NB4 (cell line): ENCODE measurements at regions not wholly inside any gene's neighbourhood (a gene's known extent, or its start where the extent isn't known, plus 50 kb on each side); places are given as distances from the start of the nearest gene placed in this dataset.

ENCODE experiments used
- DNase-seq: peaks from one replicate; pipeline ENCODE4 v3.0.0; 2010; ENCODE audit warnings: low read depth
- H3K4me3 ChIP-seq: one replicate; pipeline ENCODE4 v1.5.1; 2011; ENCODE audit warnings: mild to moderate bottlenecking, low read depth, low read length, moderate library complexity
- CTCF ChIP-seq: IDR thresholded peaks from one replicate; pipeline ENCODE4 v1.5.1; 2012; ENCODE audit warnings: low read depth, low read length
- MAX ChIP-seq: IDR thresholded peaks from 2 replicates; pipeline ENCODE4 v1.6.1; 2011; ENCODE audit warnings: low read depth, low read length
- MYC ChIP-seq: IDR thresholded peaks from 2 replicates; pipeline ENCODE4 v1.6.1; 2011; ENCODE audit warnings: low read depth, low read length
- POLR2A ChIP-seq: IDR thresholded peaks from 2 replicates; pipeline ENCODE4 v1.6.1; 2011; ENCODE audit warnings: mild to moderate bottlenecking; ENCODE audit not compliant: insufficient read length; ENCODE audit errors: extremely low read depth

GRCh38 chr11:91800208-91800914 lies 424.3 kb upstream of the FAT3 start:
- DNase-seq, result no peak
- TF ChIP-seq POLR2A (no peak), MYC (no peak), CTCF (no peak), MAX (no peak)
- H3K4me3 ChIP-seq, result no peak overlapping the region

- no peak for DNase-seq
Observed at GRCh38 chr11:91798240-91798639, 426.4 kb upstream of the FAT3 start.

GRCh38 chr11:91796999-91797398 lies 427.6 kb upstream of the FAT3 start:
- no peak overlapping the region for H3K4me3 ChIP-seq
- TF ChIP-seq MAX, result no peak
- TF ChIP-seq MYC, result no peak
- TF ChIP-seq POLR2A, result no peak
- TF ChIP-seq CTCF, result no peak
- DNase-seq, result no peak

More at GRCh38 chr11:91798240-91798639, 426.4 kb upstream of the FAT3 start:
- TF ChIP-seq MAX, result no peak
- no peak for TF ChIP-seq CTCF
- no peak for TF ChIP-seq POLR2A
- TF ChIP-seq MYC, result no peak
- no peak overlapping the region for H3K4me3 ChIP-seq

- TF ChIP-seq POLR2A (no peak), MYC (no peak), CTCF (no peak), MAX (no peak)
- DNase-seq, result no peak
- no peak overlapping the region for H3K4me3 ChIP-seq
Observed at GRCh38 chr11:91795139-91795887, 429.3 kb upstream of the FAT3 start.

- DNase-seq, result no peak
- no peak for TF ChIP-seq MYC
- H3K4me3 ChIP-seq, result no peak overlapping the region
Observed at GRCh38 chr11:91794146-91794545, 430.5 kb upstream of the FAT3 start.

- TF ChIP-seq MYC (no peak), MAX (no peak), CTCF (no peak), POLR2A (no peak)
- DNase-seq, result no peak
- no peak overlapping the region for H3K4me3 ChIP-seq
Observed at GRCh38 chr11:91792779-91793262, 431.8 kb upstream of the FAT3 start.
